ENCODE measurements at regions not wholly inside any gene's neighbourhood (a gene's known extent, or its start where the extent isn't known, plus 50 kb on each side); places are given as distances from the start of the nearest gene placed in this dataset.

DNA sequence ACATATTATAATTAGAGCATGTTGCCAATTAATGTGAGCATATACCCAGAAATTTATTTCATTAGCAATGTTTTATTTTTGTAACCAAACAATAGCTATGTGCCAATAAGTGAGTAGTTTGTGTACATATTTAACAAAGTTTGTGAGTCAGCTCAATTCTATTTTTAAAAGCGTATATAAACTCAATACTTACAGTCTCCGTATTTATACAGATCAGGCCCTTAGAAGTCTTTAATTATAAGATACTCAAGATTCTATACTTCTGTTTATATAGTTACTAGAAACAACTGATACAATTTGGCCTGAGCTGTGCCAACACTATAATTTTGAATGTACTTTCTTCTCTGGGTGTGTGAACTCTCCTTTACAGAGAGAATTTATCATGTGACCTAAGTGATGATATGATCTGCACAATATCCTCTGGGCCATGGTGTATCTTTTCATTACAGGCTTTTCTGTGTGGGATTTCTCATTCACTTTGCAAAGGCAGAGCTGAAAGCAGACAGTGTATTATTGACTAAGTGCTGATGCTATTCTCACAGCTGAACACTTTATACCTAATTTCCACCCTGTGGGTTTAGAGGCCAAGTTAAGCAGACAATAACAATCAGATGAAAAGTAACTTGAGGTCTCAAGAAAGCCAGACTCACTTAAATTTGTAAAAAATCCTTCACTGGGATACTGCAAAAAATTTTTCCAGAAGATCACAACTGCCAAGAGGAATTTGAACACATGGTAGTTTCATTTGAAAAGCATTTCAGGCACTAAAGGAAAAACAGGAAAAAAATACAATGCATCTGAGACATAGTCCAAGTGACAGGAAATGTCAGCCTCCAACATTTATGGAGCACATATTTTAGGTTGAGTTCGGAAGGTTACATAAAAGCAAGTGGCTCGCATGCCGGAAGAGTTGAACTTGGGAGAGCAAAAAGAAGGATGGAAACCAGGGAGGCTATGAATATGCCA is 277.9 kb upstream of the SEMA6D start:
- H3K27ac ChIP-seq (ENCODE audit: low read length in 2 of 2), result no peak overlapping the region
- H3K27me3 ChIP-seq (replicated peaks in 1 of 4; ENCODE audit: control extremely low read depth in 1 of 4, control insufficient read depth in 3 of 4, insufficient read depth in 4 of 4, low read length in 3 of 4), result no peaks in the 10 kb centered on the region
- no peaks in the 10 kb centered on the region for H3K79me2 ChIP-seq (ENCODE audit: control insufficient read depth, insufficient read depth, low read length)
- no peak overlapping the region for H3K4me3 ChIP-seq (ENCODE audit: control extremely low read depth in 1 of 5, extremely low read depth in 1 of 5, insufficient read depth in 1 of 5, low read depth in 2 of 5, low read length in 4 of 5)
- H3K9me3 ChIP-seq (ENCODE audit: control extremely low read depth in 1 of 3, control insufficient read depth in 2 of 3, insufficient read depth in 1 of 3, low read length in 2 of 3), result no peaks in the 10 kb centered on the region
- ATAC-seq (ENCODE audit: low read depth), result no peak
- CTCF ChIA-PET, result no interaction called here
- Mint-ChIP-seq H3K4me1 (no peaks in the 10 kb centered on the region), H3K27ac (no peak overlapping the region), H3K27me3 (no peaks in the 10 kb centered on the region), H3K4me3 (no peak overlapping the region), H3K9me3 (ENCODE audit: insufficient read depth) (no peaks in the 10 kb centered on the region)
- no peaks in the 10 kb centered on the region for H3K4me1 ChIP-seq (ENCODE audit: control insufficient read depth in 2 of 2, insufficient read depth in 2 of 2, low read length in 2 of 2)
- no peak for DNase-seq
- no peak overlapping the region for H3K9ac ChIP-seq (ENCODE audit: low read length)
- no peak overlapping the region for H3K4me2 ChIP-seq (replicated peaks; ENCODE audit: low read depth, low read length, poor library complexity, severe bottlenecking)
- H2AFZ ChIP-seq (ENCODE audit: insufficient read depth, low read depth, low read length, poor library complexity, severe bottlenecking), result no peak overlapping the region
- no peak for TF ChIP-seq EZH2 (IDR thresholded peaks at IDR 0.05; ENCODE audit: borderline replicate concordance, insufficient read depth, low read depth, low read length, poor library complexity, severe bottlenecking)
- TF ChIP-seq, protein P1, sequence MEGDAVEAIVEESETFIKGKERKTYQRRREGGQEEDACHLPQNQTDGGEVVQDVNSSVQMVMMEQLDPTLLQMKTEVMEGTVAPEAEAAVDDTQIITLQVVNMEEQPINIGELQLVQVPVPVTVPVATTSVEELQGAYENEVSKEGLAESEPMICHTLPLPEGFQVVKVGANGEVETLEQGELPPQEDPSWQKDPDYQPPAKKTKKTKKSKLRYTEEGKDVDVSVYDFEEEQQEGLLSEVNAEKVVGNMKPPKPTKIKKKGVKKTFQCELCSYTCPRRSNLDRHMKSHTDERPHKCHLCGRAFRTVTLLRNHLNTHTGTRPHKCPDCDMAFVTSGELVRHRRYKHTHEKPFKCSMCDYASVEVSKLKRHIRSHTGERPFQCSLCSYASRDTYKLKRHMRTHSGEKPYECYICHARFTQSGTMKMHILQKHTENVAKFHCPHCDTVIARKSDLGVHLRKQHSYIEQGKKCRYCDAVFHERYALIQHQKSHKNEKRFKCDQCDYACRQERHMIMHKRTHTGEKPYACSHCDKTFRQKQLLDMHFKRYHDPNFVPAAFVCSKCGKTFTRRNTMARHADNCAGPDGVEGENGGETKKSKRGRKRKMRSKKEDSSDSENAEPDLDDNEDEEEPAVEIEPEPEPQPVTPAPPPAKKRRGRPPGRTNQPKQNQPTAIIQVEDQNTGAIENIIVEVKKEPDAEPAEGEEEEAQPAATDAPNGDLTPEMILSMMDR (IDR thresholded peaks at IDR 0.05), result no peak
- POLR2A ChIA-PET, result no interaction called here
- intact Hi-C loops (cut with micrococcal nuclease), result no loop called here
- H3K36me3 ChIP-seq (replicated peaks in 1 of 2; ENCODE audit: control extremely low read depth in 1 of 2, control insufficient read depth in 1 of 2, extremely low read depth in 1 of 2, insufficient read depth in 2 of 2, low read length in 1 of 2), result no peaks in the 10 kb centered on the region
- H4K20me1 ChIP-seq (ENCODE audit: control insufficient read depth, insufficient read depth, low read length, poor library complexity, severe bottlenecking), result no peaks in the 10 kb centered on the region
- 100% methylated on average over 3 of the region's 5 CpGs for WGBS (ENCODE audit: insufficient coverage)

DNA sequence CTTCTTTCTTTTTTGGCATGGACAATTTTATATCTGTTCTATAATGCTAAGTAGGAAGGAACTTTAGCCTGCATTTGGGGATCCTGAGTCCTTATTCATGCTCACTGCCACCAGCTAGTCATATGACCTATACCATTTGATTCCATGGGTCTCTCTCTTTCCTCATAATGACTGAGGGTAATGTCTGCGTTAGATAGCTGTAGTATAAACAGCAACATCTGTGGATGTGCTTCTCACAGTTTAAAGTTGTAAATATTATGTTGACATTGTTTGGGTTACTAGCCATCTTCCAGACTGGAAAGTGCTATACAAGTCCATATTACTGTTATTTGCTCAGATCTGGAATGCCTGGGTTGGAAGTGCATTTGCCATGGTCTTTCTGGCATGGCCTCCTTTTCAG is 274.9 kb upstream of the SEMA6D start:
- no peak overlapping the region for H3K9ac ChIP-seq (ENCODE audit: low read length)
- no peak overlapping the region for H3K27ac ChIP-seq (ENCODE audit: low read length in 2 of 2)
- no peak for DNase-seq
- no peaks in the 10 kb centered on the region for H3K27me3 ChIP-seq (replicated peaks in 1 of 4; ENCODE audit: control extremely low read depth in 1 of 4, control insufficient read depth in 3 of 4, insufficient read depth in 4 of 4, low read length in 3 of 4)
- ChIA-PET CTCF (no interaction called here), POLR2A (no interaction called here)
- intact Hi-C loops (cut with micrococcal nuclease), result no loop called here
- H3K4me1 ChIP-seq (ENCODE audit: control insufficient read depth in 2 of 2, insufficient read depth in 2 of 2, low read length in 2 of 2), result no peaks in the 10 kb centered on the region
- TF ChIP-seq EZH2 (IDR thresholded peaks at IDR 0.05; ENCODE audit: borderline replicate concordance, insufficient read depth, low read depth, low read length, poor library complexity, severe bottlenecking), result no peak
- TF ChIP-seq, protein P1 (IDR thresholded peaks at IDR 0.05), result no peak
- H3K27me3 Mint-ChIP-seq, result no peaks in the 10 kb centered on the region
- no peaks in the 10 kb centered on the region for H3K79me2 ChIP-seq (ENCODE audit: control insufficient read depth, insufficient read depth, low read length)
- H3K4me3 ChIP-seq (ENCODE audit: control extremely low read depth in 1 of 5, extremely low read depth in 1 of 5, insufficient read depth in 1 of 5, low read depth in 2 of 5, low read length in 4 of 5), result no peak overlapping the region
- no peaks in the 10 kb centered on the region for H3K36me3 ChIP-seq (replicated peaks in 1 of 2; ENCODE audit: control extremely low read depth in 1 of 2, control insufficient read depth in 1 of 2, extremely low read depth in 1 of 2, insufficient read depth in 2 of 2, low read length in 1 of 2)
- no peaks in the 10 kb centered on the region for H3K4me1 Mint-ChIP-seq
- WGBS (ENCODE audit: insufficient coverage), result no CpG with 5 or more reads among the region's 1 CpG
- H4K20me1 ChIP-seq (ENCODE audit: control insufficient read depth, insufficient read depth, low read length, poor library complexity, severe bottlenecking), result no peaks in the 10 kb centered on the region
- no peaks in the 10 kb centered on the region for H3K9me3 Mint-ChIP-seq (ENCODE audit: insufficient read depth)
- H3K4me3 Mint-ChIP-seq, result no peak overlapping the region
- no peak for ATAC-seq (ENCODE audit: low read depth)
- no peak overlapping the region for H3K27ac Mint-ChIP-seq
- no peak overlapping the region for H3K4me2 ChIP-seq (replicated peaks; ENCODE audit: low read depth, low read length, poor library complexity, severe bottlenecking)
- no peak overlapping the region for H2AFZ ChIP-seq (ENCODE audit: insufficient read depth, low read depth, low read length, poor library complexity, severe bottlenecking)
- no peaks in the 10 kb centered on the region for H3K9me3 ChIP-seq (ENCODE audit: control extremely low read depth in 1 of 3, control insufficient read depth in 2 of 3, insufficient read depth in 1 of 3, low read length in 2 of 3)

Measured in B cell (primary cell).